ENCODE measurements at regions not wholly inside any gene's neighbourhood (a gene's known extent, or its start where the extent isn't known, plus 50 kb on each side); places are given as distances from the start of the nearest gene placed in this dataset.

DNA sequence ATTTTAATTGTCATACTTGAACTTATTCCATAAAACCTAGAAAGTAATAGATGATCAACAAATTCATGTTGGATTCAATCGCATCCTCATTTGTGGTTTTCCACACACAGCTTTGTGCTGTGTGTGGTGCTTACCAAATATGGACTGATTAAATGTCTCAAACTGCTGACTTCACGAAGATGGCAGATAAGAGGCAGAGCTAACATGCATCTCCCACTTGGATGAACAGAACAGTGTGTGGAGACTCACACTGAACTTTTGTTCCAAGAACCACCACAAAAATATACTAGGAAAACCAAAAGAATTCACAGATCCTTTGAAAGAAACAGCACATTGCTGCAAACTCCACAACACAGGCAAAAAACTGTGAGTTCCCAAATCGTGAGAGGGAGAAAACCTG is 603.7 kb downstream of the TENT5A start:
- WGBS, 2 donors = 48 to 60% methylated on average over 3 of the region's 3 CpGs
- no peak for DNase-seq
- no peaks in the 10 kb centered on the region for H3K4me1 ChIP-seq
- H3K4me3 ChIP-seq = no peak overlapping the region
- H3K9me3 ChIP-seq = no peaks in the 10 kb centered on the region
- H3K27ac ChIP-seq = no peak overlapping the region
- H3K36me3 ChIP-seq (ENCODE audit: low read depth, missing control alignments) = no peaks in the 10 kb centered on the region
- intact Hi-C loops (cut with DNase I; ENCODE audit: low total_unique reads) = no loop called here
- TF ChIP-seq, protein P1, sequence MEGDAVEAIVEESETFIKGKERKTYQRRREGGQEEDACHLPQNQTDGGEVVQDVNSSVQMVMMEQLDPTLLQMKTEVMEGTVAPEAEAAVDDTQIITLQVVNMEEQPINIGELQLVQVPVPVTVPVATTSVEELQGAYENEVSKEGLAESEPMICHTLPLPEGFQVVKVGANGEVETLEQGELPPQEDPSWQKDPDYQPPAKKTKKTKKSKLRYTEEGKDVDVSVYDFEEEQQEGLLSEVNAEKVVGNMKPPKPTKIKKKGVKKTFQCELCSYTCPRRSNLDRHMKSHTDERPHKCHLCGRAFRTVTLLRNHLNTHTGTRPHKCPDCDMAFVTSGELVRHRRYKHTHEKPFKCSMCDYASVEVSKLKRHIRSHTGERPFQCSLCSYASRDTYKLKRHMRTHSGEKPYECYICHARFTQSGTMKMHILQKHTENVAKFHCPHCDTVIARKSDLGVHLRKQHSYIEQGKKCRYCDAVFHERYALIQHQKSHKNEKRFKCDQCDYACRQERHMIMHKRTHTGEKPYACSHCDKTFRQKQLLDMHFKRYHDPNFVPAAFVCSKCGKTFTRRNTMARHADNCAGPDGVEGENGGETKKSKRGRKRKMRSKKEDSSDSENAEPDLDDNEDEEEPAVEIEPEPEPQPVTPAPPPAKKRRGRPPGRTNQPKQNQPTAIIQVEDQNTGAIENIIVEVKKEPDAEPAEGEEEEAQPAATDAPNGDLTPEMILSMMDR (IDR thresholded peaks at IDR 0.05) = no peak
- TF ChIP-seq POLR2A (IDR thresholded peaks at IDR 0.05) = no peak
- H3K27me3 ChIP-seq = no peaks in the 10 kb centered on the region

DNA sequence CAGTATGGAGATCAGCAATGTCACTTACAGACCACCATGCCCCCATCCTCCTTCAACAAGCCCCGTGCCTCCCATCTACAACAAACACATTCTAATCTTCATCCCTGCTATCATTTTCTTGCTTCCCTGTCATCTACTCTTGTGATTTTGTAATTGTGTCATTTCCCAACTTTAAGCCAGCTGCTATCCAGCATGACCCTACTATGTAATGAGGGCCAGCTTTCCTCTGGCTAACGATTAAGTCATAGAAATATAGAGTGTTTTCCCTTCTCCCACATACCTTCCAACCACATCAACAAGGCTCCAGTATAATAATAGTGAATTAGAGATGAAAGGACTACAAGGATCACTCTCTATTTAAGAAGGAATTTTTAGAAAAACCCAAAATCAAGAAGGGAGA is 607.0 kb downstream of the TENT5A start:
- intact Hi-C loops (cut with DNase I; ENCODE audit: low total_unique reads) = no loop called here
- Histone ChIP-seq H3K27ac (no peak overlapping the region), H3K9me3 (no peaks in the 10 kb centered on the region), H3K27me3 (no peaks in the 10 kb centered on the region), H3K4me1 (no peaks in the 10 kb centered on the region), H3K36me3 (ENCODE audit: low read depth, missing control alignments) (no peaks in the 10 kb centered on the region), H3K4me3 (no peak overlapping the region)
- no peak for DNase-seq
- WGBS, 2 donors = 55% methylated on average over 2 of the region's 2 CpGs
- no peak for TF ChIP-seq POLR2A (IDR thresholded peaks at IDR 0.05)
- TF ChIP-seq, protein P1 (IDR thresholded peaks at IDR 0.05) = no peak

DNA sequence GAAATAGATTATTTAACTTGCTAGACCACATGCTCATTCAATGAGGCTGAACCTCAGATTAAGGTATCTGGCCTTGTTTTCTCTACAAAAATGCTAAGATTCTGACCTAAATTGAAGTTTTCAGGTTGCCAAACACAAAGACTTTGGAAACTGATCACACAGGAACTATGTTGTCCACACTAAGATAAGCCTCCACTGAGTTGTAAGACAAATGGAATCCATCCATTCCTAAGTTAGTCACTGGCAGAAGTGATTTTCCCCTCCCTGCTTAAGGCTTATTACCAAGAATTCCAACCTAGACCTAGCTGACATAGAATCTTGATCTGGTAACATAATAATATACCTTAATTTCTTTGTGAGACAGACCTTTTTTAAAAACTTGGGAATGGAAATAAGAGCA is 608.1 kb downstream of the TENT5A start:
- intact Hi-C loops (cut with DNase I; ENCODE audit: low total_unique reads) = no loop called here
- no peaks in the 10 kb centered on the region for H3K9me3 ChIP-seq
- H3K4me1 ChIP-seq = no peaks in the 10 kb centered on the region
- no peak overlapping the region for H3K4me3 ChIP-seq
- TF ChIP-seq, protein P1 (IDR thresholded peaks at IDR 0.05) = no peak
- no peak for TF ChIP-seq POLR2A (IDR thresholded peaks at IDR 0.05)
- no peak overlapping the region for H3K27ac ChIP-seq
- no peaks in the 10 kb centered on the region for H3K27me3 ChIP-seq
- DNase-seq = no peak
- no peaks in the 10 kb centered on the region for H3K36me3 ChIP-seq (ENCODE audit: low read depth, missing control alignments)

DNA sequence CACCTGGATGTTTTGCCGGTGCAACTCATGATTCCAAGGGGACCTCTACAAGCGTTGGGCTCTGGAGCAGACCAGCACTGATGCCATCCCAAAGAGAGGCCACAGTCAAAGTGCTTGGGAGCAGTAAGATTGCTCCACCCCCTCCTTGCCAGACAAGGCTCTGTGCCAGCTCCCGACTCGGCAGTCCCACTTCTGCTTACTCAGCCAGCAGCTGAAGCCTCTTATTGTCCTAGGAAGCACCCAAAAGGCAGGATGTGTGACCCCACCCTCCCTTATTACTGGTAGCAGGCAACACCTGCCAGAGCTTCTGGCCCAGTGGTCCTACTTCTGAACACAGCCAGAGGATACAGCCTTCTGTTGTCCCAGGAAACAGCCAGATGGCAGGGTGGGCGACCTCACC is 614.2 kb downstream of the TENT5A start:
- H3K27ac ChIP-seq = no peak overlapping the region
- intact Hi-C loops (cut with DNase I; ENCODE audit: low total_unique reads) = no loop called here
- no peaks in the 10 kb centered on the region for H3K4me1 ChIP-seq
- TF ChIP-seq POLR2A (IDR thresholded peaks at IDR 0.05) = no peak
- TF ChIP-seq, protein P1 (IDR thresholded peaks at IDR 0.05) = no peak
- 62 to 63% methylated on average over 4 to 5 of the region's 5 CpGs for WGBS, 2 donors
- no peaks in the 10 kb centered on the region for H3K36me3 ChIP-seq (ENCODE audit: low read depth, missing control alignments)
- no peak overlapping the region for H3K4me3 ChIP-seq
- no peaks in the 10 kb centered on the region for H3K27me3 ChIP-seq
- no peak for DNase-seq
- H3K9me3 ChIP-seq = no peaks in the 10 kb centered on the region

DNA sequence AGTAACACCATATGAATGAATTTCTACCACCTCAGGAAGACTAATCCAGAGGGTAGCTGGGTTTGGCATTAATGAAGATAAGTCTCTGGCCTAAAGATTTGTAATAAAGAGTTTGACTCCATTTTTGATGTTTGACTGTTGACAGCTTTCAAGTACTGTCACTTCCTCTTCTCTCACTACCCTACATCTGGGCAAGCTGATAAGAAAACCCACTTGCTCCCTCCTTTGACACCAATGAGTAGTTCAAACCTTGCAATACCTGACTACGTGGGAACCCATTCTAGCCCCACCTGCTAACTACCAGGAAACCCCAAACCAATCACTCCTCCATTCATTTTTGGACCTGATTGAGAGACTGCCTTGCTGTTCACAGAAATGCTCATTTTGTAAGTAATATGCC is 621.5 kb downstream of the TENT5A start:
- H3K4me1 ChIP-seq = no peaks in the 10 kb centered on the region
- no peaks in the 10 kb centered on the region for H3K9me3 ChIP-seq
- intact Hi-C loops (cut with DNase I; ENCODE audit: low total_unique reads) = no loop called here
- no peaks in the 10 kb centered on the region for H3K27me3 ChIP-seq
- no peak overlapping the region for H3K27ac ChIP-seq
- H3K36me3 ChIP-seq (ENCODE audit: low read depth, missing control alignments) = no peaks in the 10 kb centered on the region
- WGBS, 2 donors = 66 to 86% methylated on average over 1 of the region's 1 CpG
- TF ChIP-seq POLR2A (IDR thresholded peaks at IDR 0.05) = no peak
- TF ChIP-seq, protein P1 (IDR thresholded peaks at IDR 0.05) = no peak
- no peak overlapping the region for H3K4me3 ChIP-seq
- no peak for DNase-seq

Measured in testis (tissue), 2 donors.